GM18519 (cell line): ENCODE measurements at regions not wholly inside any gene's neighbourhood (a gene's known extent, or its start where the extent isn't known, plus 50 kb on each side); places are given as distances from the start of the nearest gene placed in this dataset.
A peak's percentile ranks its signal among the peaks of the same experiment; 100 is the strongest.

ENCODE experiments used
- ATAC-seq: cut with Tn5 transposase; IDR thresholded peaks from one replicate; pipeline ENCODE4 v1.9.1; 2021; ENCODE audit warnings: mild to moderate bottlenecking, moderate library complexity; ENCODE audit not compliant: unreplicated experiment, low FRiP score

- no peak for ATAC-seq
Observed at GRCh38 chr4:29521281-29521680, 1198.9 kb upstream of the PCDH7 start.

GRCh38 chr4:29536745-29537144 is 1183.4 kb upstream of the PCDH7 start:
- no peak for ATAC-seq

- no peak for ATAC-seq
Observed at GRCh38 chr4:29538889-29539646, 1181.1 kb upstream of the PCDH7 start.

GRCh38 chr4:29540439-29541102 is 1179.6 kb upstream of the PCDH7 start:
- peak; percentile 75 for ATAC-seq

- no peak for ATAC-seq
Observed at GRCh38 chr4:29541757-29542156, 1178.4 kb upstream of the PCDH7 start.

- no peak for ATAC-seq
Observed at GRCh38 chr4:29549342-29549741, 1170.8 kb upstream of the PCDH7 start.

GRCh38 chr4:29551821-29552220 is 1168.3 kb upstream of the PCDH7 start:
- ATAC-seq, result no peak

GRCh38 chr4:29553846-29554245 is 1166.3 kb upstream of the PCDH7 start:
- ATAC-seq, result no peak

GRCh38 chr4:29558789-29559188 is 1161.4 kb upstream of the PCDH7 start:
- no peak for ATAC-seq

- no peak for ATAC-seq
Observed at GRCh38 chr4:29559286-29559685, 1160.9 kb upstream of the PCDH7 start.

GRCh38 chr4:29560452-29560851 is 1159.7 kb upstream of the PCDH7 start:
- no peak for ATAC-seq

GRCh38 chr4:29565256-29565655 is 1154.9 kb upstream of the PCDH7 start:
- ATAC-seq, result no peak

- no peak for ATAC-seq
Observed at GRCh38 chr4:29566371-29566770, 1153.8 kb upstream of the PCDH7 start.

GRCh38 chr4:29571322-29571721 is 1148.8 kb upstream of the PCDH7 start:
- no peak for ATAC-seq

- no peak for ATAC-seq
Observed at GRCh38 chr4:29578329-29578728, 1141.8 kb upstream of the PCDH7 start.

- ATAC-seq, result no peak
Observed at GRCh38 chr4:29581457-29581856, 1138.7 kb upstream of the PCDH7 start.

- ATAC-seq, result no peak
Observed at GRCh38 chr4:29588617-29589016, 1131.6 kb upstream of the PCDH7 start.

- no peak for ATAC-seq
Observed at GRCh38 chr4:29596228-29596627, 1123.9 kb upstream of the PCDH7 start.

GRCh38 chr4:29619168-29619567 is 1101.0 kb upstream of the PCDH7 start:
- no peak for ATAC-seq

- ATAC-seq, result no peak
Observed at GRCh38 chr4:29632199-29632598, 1088.0 kb upstream of the PCDH7 start.

GRCh38 chr4:29636961-29637360 is 1083.2 kb upstream of the PCDH7 start:
- ATAC-seq, result no peak

GRCh38 chr4:29653221-29653620 is 1066.9 kb upstream of the PCDH7 start:
- ATAC-seq, result no peak
